ENCODE measurements at regions not wholly inside any gene's neighbourhood (a gene's known extent, or its start where the extent isn't known, plus 50 kb on each side); places are given as distances from the start of the nearest gene placed in this dataset.

DNA sequence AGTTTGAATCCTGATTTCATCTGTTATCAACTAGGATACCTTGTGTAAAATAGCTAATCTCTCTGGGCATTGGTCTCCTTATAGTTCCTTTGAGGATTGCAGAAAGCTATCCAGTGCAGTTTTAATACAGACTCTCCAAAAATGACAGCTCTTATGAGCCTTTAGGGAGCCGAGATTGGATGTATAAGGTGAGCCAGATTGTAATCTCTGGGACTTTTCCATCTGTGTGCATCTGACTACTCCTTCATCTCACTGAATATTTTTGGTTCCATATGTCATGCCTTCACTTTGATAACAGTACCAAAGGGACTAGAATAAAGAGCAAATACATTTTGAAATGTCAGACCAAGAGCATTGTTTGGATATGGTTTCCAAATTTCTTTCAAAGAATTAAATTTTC, 367.2 kb downstream of the TMEM232 start:
- no peaks in the 10 kb centered on the region for H3K79me2 ChIP-seq (ENCODE audit: insufficient read depth, low read length)
- H2AFZ ChIP-seq (ENCODE audit: low read length): no peak overlapping the region
- no peaks in the 10 kb centered on the region for H3K4me1 ChIP-seq (ENCODE audit: insufficient read depth, low read length)
- H4K20me1 ChIP-seq (ENCODE audit: control insufficient read depth, insufficient read depth, insufficient read length): no peaks in the 10 kb centered on the region
- H2AK5ac ChIP-seq (ENCODE audit: insufficient read length, low read length): no peak overlapping the region
- no peak overlapping the region for H3K9ac ChIP-seq (ENCODE audit: extremely low read depth, insufficient read length, low read length)
- H3K4me3 Mint-ChIP-seq: no peak overlapping the region
- H4K91ac ChIP-seq (ENCODE audit: insufficient read length, low read depth, low read length): no peak overlapping the region
- H3K9me3 Mint-ChIP-seq: no peaks in the 10 kb centered on the region
- no peak overlapping the region for H2BK120ac ChIP-seq (ENCODE audit: low read depth, low read length, poor library complexity, severe bottlenecking)
- no peak overlapping the region for H3K56ac ChIP-seq (ENCODE audit: insufficient read length, low read depth, low read length)
- no peaks in the 10 kb centered on the region for H3K23me2 ChIP-seq (ENCODE audit: insufficient read length, low read depth, low read length, poor library complexity, severe bottlenecking)
- no peak overlapping the region for H2BK15ac ChIP-seq (ENCODE audit: low read depth, low read length)
- no peak overlapping the region for H3T11ph ChIP-seq (ENCODE audit: low read length)
- H3K23ac ChIP-seq (ENCODE audit: insufficient read length, low read depth, low read length): no peak overlapping the region
- no peak overlapping the region for H2BK20ac ChIP-seq (ENCODE audit: low read depth, low read length, poor library complexity, severe bottlenecking)
- TF ChIP-seq, protein P1, sequence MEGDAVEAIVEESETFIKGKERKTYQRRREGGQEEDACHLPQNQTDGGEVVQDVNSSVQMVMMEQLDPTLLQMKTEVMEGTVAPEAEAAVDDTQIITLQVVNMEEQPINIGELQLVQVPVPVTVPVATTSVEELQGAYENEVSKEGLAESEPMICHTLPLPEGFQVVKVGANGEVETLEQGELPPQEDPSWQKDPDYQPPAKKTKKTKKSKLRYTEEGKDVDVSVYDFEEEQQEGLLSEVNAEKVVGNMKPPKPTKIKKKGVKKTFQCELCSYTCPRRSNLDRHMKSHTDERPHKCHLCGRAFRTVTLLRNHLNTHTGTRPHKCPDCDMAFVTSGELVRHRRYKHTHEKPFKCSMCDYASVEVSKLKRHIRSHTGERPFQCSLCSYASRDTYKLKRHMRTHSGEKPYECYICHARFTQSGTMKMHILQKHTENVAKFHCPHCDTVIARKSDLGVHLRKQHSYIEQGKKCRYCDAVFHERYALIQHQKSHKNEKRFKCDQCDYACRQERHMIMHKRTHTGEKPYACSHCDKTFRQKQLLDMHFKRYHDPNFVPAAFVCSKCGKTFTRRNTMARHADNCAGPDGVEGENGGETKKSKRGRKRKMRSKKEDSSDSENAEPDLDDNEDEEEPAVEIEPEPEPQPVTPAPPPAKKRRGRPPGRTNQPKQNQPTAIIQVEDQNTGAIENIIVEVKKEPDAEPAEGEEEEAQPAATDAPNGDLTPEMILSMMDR (conservative IDR thresholded peaks at IDR 0.05): no peak
- H3K14ac ChIP-seq (ENCODE audit: insufficient read depth, low read length): no peak overlapping the region
- H3K4me2 ChIP-seq (ENCODE audit: insufficient read depth, insufficient read length, low read length): no peak overlapping the region
- H3K4ac ChIP-seq (ENCODE audit: low read depth, low read length): no peak overlapping the region
- no peaks in the 10 kb centered on the region for H3K27me3 Mint-ChIP-seq (ENCODE audit: low read depth)
- H2BK5ac ChIP-seq (ENCODE audit: insufficient read length, low read length): no peak overlapping the region
- no peak overlapping the region for H4K8ac ChIP-seq (replicated peaks; ENCODE audit: insufficient read length, low read depth, low read length)
- no peaks in the 10 kb centered on the region for H3K79me1 ChIP-seq (ENCODE audit: insufficient read depth, low read depth, low read length, poor library complexity, severe bottlenecking)
- H4K5ac ChIP-seq (ENCODE audit: insufficient read length, low read depth, low read length): no peak overlapping the region
- peaks cover 7 to 8% of the 10 kb centered on the region in 2 experiments; a peak in 3 of 4 replicates for H3K4me1 Mint-ChIP-seq
- WGBS (ENCODE audit: extremely low coverage, insufficient read length, low lambda C conversion rate): no CpG with 5 or more reads among the region's 1 CpG
- H2BK12ac ChIP-seq (ENCODE audit: insufficient read length, low read depth, low read length): no peak overlapping the region
- H3K36me3 Mint-ChIP-seq (ENCODE audit: insufficient read depth in 1 of 3, low read depth in 3 of 3): no peaks in the 10 kb centered on the region
- no peaks in the 10 kb centered on the region for H3K27me3 ChIP-seq (ENCODE audit: insufficient read depth, low read length)
- H3K18ac ChIP-seq (ENCODE audit: insufficient read length, low read depth, low read length): no peak overlapping the region
- no peaks in the 10 kb centered on the region for H3K9me3 ChIP-seq (ENCODE audit: control insufficient read depth, low read depth, low read length)
- H3K27ac Mint-ChIP-seq: no peak overlapping the region
- DNase-seq: no peak
- no peak overlapping the region for H3K27ac ChIP-seq (ENCODE audit: insufficient read length, low read depth, low read length)

Measured in H9 (cell line).